SK-N-MC (cell line): ENCODE measurements at regions not wholly inside any gene's neighbourhood (a gene's known extent, or its start where the extent isn't known, plus 50 kb on each side); places are given as distances from the start of the nearest gene placed in this dataset.

Source experiments
- EZH2 ChIP-seq: fragments of 200-600 bp; sonication (generic); IDR thresholded peaks from one replicate; pipeline ENCODE4 v1.6.1; 2017; ENCODE audit warnings: antibody characterized with exemption
- FOXP2 ChIP-seq: optimal IDR thresholded peaks from 2 replicates; pipeline ENCODE3; 2011; ENCODE audit warnings: mild to moderate bottlenecking, moderate library complexity; ENCODE audit not compliant: insufficient read depth; ENCODE audit errors: extremely low read length, control extremely low read depth
- POLR2AphosphoS5 ChIP-seq: IDR thresholded peaks from 2 replicates; pipeline ENCODE4 v1.6.1; 2012; ENCODE audit warnings: mild to moderate bottlenecking, low read depth, low read length, borderline replicate concordance

DNA sequence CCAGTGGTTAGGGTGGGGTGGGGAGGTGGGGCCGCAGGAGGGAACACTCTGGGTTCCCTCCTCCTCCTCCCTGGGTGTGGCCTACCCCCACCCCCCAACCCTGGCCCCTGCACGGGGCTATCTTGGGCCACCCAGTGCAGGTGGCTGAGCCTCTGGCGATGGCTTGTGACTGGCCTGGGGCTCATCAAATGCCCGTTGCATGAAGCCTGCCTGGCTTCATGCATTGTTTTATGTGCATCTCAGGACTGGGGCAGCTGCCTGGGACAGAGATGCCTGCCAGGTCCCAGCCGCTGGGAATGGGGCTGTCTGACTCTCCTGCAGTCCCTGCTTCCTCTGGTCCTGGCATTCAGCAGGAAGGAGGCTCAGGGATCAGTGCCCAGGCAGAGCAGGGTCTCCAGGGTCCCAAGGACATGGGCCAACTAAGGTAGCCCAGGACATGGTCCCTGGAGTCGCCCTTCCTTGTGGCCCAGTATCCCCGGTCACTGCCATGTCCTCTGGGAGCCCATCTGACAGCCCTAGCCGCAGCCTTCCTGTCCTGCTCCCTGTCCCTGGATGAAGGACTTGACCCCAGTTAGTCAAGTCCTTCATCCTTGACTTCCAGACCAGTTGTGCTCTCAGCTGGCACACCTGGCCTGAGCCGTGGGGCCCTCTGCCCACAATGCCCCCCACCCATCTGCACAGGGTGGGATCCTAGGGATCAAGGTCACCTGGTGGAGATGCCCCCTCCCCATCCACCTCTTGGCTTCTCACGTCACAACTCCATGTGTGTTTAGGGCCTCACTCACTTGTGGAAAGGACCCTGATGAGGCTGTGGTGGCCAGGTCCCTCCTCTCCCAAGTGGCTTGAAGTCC is 112.1 kb upstream of the FGF3 start:
- TF ChIP-seq POLR2AphosphoS5, result no peak
- no peak for TF ChIP-seq EZH2
- TF ChIP-seq FOXP2, result no peak
